GM12875 (cell line): ENCODE measurements at regions not wholly inside any gene's neighbourhood (a gene's known extent, or its start where the extent isn't known, plus 50 kb on each side); places are given as distances from the start of the nearest gene placed in this dataset.

Experiments
- H3K4me3 ChIP-seq: one replicate; pipeline ENCODE4 v1.5.1; 2011; ENCODE audit warnings: low read depth, low read length, control low read depth
- TF ChIP-seq, protein P1 (sequence below): IDR thresholded peaks from 2 replicates; pipeline ENCODE4 v1.5.1; 2011; ENCODE audit warnings: low read depth, mild to moderate bottlenecking, control low read depth, inconsistent platforms, low read length, moderate library complexity, borderline replicate concordance; ENCODE audit not compliant: insufficient read depth

- TF ChIP-seq, protein P1, sequence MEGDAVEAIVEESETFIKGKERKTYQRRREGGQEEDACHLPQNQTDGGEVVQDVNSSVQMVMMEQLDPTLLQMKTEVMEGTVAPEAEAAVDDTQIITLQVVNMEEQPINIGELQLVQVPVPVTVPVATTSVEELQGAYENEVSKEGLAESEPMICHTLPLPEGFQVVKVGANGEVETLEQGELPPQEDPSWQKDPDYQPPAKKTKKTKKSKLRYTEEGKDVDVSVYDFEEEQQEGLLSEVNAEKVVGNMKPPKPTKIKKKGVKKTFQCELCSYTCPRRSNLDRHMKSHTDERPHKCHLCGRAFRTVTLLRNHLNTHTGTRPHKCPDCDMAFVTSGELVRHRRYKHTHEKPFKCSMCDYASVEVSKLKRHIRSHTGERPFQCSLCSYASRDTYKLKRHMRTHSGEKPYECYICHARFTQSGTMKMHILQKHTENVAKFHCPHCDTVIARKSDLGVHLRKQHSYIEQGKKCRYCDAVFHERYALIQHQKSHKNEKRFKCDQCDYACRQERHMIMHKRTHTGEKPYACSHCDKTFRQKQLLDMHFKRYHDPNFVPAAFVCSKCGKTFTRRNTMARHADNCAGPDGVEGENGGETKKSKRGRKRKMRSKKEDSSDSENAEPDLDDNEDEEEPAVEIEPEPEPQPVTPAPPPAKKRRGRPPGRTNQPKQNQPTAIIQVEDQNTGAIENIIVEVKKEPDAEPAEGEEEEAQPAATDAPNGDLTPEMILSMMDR: no peak
- no peak overlapping the region for H3K4me3 ChIP-seq
Observed at GRCh38 chr5:125610892-125611291, 812.3 kb upstream of the GRAMD2B start.

GRCh38 chr5:125611541-125611940 lies 811.7 kb upstream of the GRAMD2B start:
- H3K4me3 ChIP-seq: no peak overlapping the region
- TF ChIP-seq, protein P1: no peak

DNA sequence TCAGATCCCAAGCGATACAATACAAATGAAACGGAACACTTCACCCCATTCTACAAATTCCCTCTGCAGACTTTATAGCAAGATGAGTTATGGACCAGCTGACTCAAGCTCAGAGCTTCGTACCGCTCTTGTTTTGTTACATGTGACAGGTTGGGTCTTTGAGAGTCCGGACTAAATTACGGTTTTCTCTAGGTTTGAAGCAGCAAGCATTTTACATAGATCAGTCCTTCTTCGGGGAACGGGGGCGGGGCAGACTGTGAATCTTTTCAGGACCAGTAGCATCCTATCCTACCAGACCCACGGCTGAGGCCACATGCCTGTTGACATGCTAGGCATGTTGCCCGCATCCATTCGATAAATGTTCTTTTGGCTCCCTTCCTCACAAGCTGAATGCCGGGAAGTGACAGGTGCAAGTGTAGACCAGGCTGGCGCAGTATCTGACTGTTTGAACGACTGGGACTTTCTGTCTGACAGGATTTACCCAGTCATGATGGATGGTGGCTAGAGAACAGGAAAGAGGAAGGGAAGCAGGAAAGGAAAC lies 811.0 kb upstream of the GRAMD2B start:
- TF ChIP-seq, protein P1: no peak
- no peak overlapping the region for H3K4me3 ChIP-seq

GRCh38 chr5:125612776-125613175 lies 810.4 kb upstream of the GRAMD2B start:
- no peak overlapping the region for H3K4me3 ChIP-seq
- TF ChIP-seq, protein P1: no peak

- TF ChIP-seq, protein P1: no peak
Observed at GRCh38 chr5:125630237-125630636, 793.0 kb upstream of the GRAMD2B start.

DNA sequence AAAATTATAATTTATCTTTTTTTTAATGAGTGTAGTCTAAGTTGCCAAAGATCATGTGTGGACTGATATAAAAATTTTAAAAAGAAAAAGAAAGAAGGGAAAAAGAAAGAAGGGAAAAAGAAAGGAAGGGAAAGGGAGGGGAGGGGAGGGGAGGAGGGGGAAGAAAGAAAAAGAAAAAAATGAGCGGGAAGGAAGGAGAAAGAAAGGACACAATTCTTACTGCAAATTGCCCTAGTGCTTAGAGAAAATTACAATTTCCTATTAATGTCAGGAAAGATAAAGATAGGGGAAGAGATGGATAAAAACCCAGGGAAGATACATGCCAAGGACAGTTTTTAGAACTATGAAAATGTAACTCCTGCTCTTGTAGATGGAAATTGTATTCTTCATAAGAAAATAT lies 789.7 kb upstream of the GRAMD2B start:
- no peak overlapping the region for H3K4me3 ChIP-seq
- TF ChIP-seq, protein P1: no peak

More at GRCh38 chr5:125630237-125630636, 793.0 kb upstream of the GRAMD2B start:
- no peak overlapping the region for H3K4me3 ChIP-seq

- no peak overlapping the region for H3K4me3 ChIP-seq
- TF ChIP-seq, protein P1: no peak
Observed at GRCh38 chr5:125634216-125634835, 788.9 kb upstream of the GRAMD2B start.
